ENCODE measurements at regions not wholly inside any gene's neighbourhood (a gene's known extent, or its start where the extent isn't known, plus 50 kb on each side); places are given as distances from the start of the nearest gene placed in this dataset.

- DNase-seq, result no peak
Measured at GRCh38 chr3:14288833-14289451, 110.3 kb downstream of the LSM3 start.

- DNase-seq, result no peak
Measured at GRCh38 chr3:14289590-14290461, 111.2 kb downstream of the LSM3 start.

GRCh38 chr3:14290631-14291385, 111.6 kb upstream of the SLC6A6 start:
- no peak for DNase-seq

GRCh38 chr3:14295037-14295436, 107.4 kb upstream of the SLC6A6 start:
- DNase-seq, result no peak

GRCh38 chr3:14295801-14296200, 106.6 kb upstream of the SLC6A6 start:
- DNase-seq, result no peak

- no peak for DNase-seq
Measured at GRCh38 chr3:14297305-14297704, 105.1 kb upstream of the SLC6A6 start.

GRCh38 chr3:14297784-14298236, 104.6 kb upstream of the SLC6A6 start:
- no peak for DNase-seq

- DNase-seq, result no peak
Measured at GRCh38 chr3:14298442-14298841, 104.0 kb upstream of the SLC6A6 start.

GRCh38 chr3:14298991-14299555, 103.3 kb upstream of the SLC6A6 start:
- DNase-seq, result no peak

- no peak for DNase-seq
Measured at GRCh38 chr3:14299767-14300166, 102.6 kb upstream of the SLC6A6 start.

- no peak for DNase-seq
Measured at GRCh38 chr3:14300721-14301399, 101.5 kb upstream of the SLC6A6 start.

GRCh38 chr3:14301558-14301957, 100.8 kb upstream of the SLC6A6 start:
- DNase-seq, result no peak

GRCh38 chr3:14303336-14304100, 98.9 kb upstream of the SLC6A6 start:
- no peak for DNase-seq

GRCh38 chr3:14304101-14305045, 98.0 kb upstream of the SLC6A6 start:
- no peak for DNase-seq

GRCh38 chr3:14305324-14305723, 97.1 kb upstream of the SLC6A6 start:
- no peak for DNase-seq

- DNase-seq, result no peak
Measured at GRCh38 chr3:14306142-14306541, 96.3 kb upstream of the SLC6A6 start.

- no peak for DNase-seq
Measured at GRCh38 chr3:14307656-14308302, 94.6 kb upstream of the SLC6A6 start.

- DNase-seq, result no peak
Measured at GRCh38 chr3:14311729-14312128, 90.7 kb upstream of the SLC6A6 start.

- no peak for DNase-seq
Measured at GRCh38 chr3:14312375-14312774, 90.0 kb upstream of the SLC6A6 start.

- no peak for DNase-seq
Measured at GRCh38 chr3:14317057-14317553, 85.3 kb upstream of the SLC6A6 start.

All from NCI-H526 treated with DMSO at 0.1 percent for 48 hours (cell line).